WTC11 (cell line): ENCODE measurements at regions not wholly inside any gene's neighbourhood (a gene's known extent, or its start where the extent isn't known, plus 50 kb on each side); places are given as distances from the start of the nearest gene placed in this dataset.

Experiments used
- CBFB ChIP-seq: sonication (generic); formaldehyde crosslinking; IDR thresholded peaks from 2 replicates; pipeline ENCODE4 v1.8.1; 2022; ENCODE audit warnings: mild to moderate bottlenecking, low read depth, missing genetic modification reagents
- CTCF ChIP-seq: fragments of 200-600 bp; IDR thresholded peaks from 2 replicates; pipeline ENCODE4 v1.8.0; 2022; ENCODE audit warnings: antibody characterized with exemption
- FOXK1 ChIP-seq: sonication (generic); formaldehyde crosslinking; IDR thresholded peaks from 2 replicates; pipeline ENCODE4 v1.8.0; 2022; ENCODE audit warnings: mild to moderate bottlenecking, moderate library complexity, missing genetic modification reagents
- TEAD1 ChIP-seq: sonication (generic); formaldehyde crosslinking; IDR thresholded peaks from 2 replicates; pipeline ENCODE4 v1.8.0; 2022; ENCODE audit warnings: mild to moderate bottlenecking, missing genetic modification reagents
- ZNF138 ChIP-seq: sonication (generic); formaldehyde crosslinking; conservative IDR thresholded peaks from 2 replicates; pipeline ENCODE4 v1.8.1; 2022; ENCODE audit warnings: mild to moderate bottlenecking, moderate library complexity, missing genetic modification reagents

GRCh38 chr13:81916461-81916860, 1575.5 kb upstream of the SPRY2 start:
- no peak for TF ChIP-seq CBFB (CRISPR knock-in tag)
- no peak for TF ChIP-seq FOXK1 (CRISPR knock-in tag)
- no peak for TF ChIP-seq ZNF138
- TF ChIP-seq TEAD1 (CRISPR knock-in tag), result no peak
- no peak for TF ChIP-seq CTCF
